ENCODE measurements at regions not wholly inside any gene's neighbourhood (a gene's known extent, or its start where the extent isn't known, plus 50 kb on each side); places are given as distances from the start of the nearest gene placed in this dataset.

- 13% methylated on average over 1 of the region's 1 CpG for WGBS
- DNase-seq (ENCODE audit: low spot score in 2 of 2): no peak
- H3K4me3 ChIP-seq: no peak overlapping the region
- no peak for TF ChIP-seq POLR2A (IDR thresholded peaks at IDR 0.05)
- no peak for TF ChIP-seq EP300 (IDR thresholded peaks at IDR 0.05)
- no peak for TF ChIP-seq POLR2AphosphoS5 (IDR thresholded peaks at IDR 0.05)
- TF ChIP-seq, protein P1, sequence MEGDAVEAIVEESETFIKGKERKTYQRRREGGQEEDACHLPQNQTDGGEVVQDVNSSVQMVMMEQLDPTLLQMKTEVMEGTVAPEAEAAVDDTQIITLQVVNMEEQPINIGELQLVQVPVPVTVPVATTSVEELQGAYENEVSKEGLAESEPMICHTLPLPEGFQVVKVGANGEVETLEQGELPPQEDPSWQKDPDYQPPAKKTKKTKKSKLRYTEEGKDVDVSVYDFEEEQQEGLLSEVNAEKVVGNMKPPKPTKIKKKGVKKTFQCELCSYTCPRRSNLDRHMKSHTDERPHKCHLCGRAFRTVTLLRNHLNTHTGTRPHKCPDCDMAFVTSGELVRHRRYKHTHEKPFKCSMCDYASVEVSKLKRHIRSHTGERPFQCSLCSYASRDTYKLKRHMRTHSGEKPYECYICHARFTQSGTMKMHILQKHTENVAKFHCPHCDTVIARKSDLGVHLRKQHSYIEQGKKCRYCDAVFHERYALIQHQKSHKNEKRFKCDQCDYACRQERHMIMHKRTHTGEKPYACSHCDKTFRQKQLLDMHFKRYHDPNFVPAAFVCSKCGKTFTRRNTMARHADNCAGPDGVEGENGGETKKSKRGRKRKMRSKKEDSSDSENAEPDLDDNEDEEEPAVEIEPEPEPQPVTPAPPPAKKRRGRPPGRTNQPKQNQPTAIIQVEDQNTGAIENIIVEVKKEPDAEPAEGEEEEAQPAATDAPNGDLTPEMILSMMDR (IDR thresholded peaks at IDR 0.05): no peak
- no peaks in the 10 kb centered on the region for H3K27me3 ChIP-seq
- H3K27ac ChIP-seq: no peak overlapping the region
- H3K36me3 ChIP-seq: no peaks in the 10 kb centered on the region
- H3K9me3 ChIP-seq: peaks cover under 1% of the 10 kb centered on the region
- no peaks in the 10 kb centered on the region for H3K4me1 ChIP-seq
Observed at GRCh38 chr1:118660769-118661168, 327.4 kb downstream of the TBX15 start.

DNA sequence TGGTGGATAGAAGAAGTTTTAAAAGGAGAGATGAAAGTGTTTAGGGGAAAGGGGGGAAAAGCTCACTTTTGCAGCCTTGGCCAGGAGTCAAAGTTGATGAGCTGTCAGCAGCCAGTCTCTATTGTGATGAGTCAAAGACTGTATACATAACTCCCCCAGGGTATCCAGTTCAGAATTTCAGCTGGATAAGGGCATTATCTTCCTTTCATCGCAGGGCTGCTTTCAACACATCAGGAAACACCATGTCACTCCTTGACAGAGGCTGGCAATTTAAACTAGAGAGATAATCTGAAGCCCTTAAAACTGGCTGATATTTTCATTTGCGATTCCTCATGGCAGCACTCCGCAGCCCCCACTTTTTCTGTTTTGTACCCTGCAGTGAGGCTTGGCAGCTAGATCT lies 328.5 kb downstream of the TBX15 start:
- whole genome bisulfite sequencing: 39% methylated on average over 3 of the region's 3 CpGs
- no peaks in the 10 kb centered on the region for H3K36me3 ChIP-seq
- no peak overlapping the region for H3K4me3 ChIP-seq
- no peaks in the 10 kb centered on the region for H3K27me3 ChIP-seq
- no peaks in the 10 kb centered on the region for H3K4me1 ChIP-seq
- no peak for DNase-seq (ENCODE audit: low spot score in 2 of 2)
- peaks cover 4% of the 10 kb centered on the region for H3K9me3 ChIP-seq
- TF ChIP-seq POLR2AphosphoS5 (IDR thresholded peaks at IDR 0.05): no peak
- TF ChIP-seq EP300 (IDR thresholded peaks at IDR 0.05): no peak
- no peak for TF ChIP-seq POLR2A (IDR thresholded peaks at IDR 0.05)
- TF ChIP-seq, protein P1 (IDR thresholded peaks at IDR 0.05): no peak
- no peak overlapping the region for H3K27ac ChIP-seq

DNA sequence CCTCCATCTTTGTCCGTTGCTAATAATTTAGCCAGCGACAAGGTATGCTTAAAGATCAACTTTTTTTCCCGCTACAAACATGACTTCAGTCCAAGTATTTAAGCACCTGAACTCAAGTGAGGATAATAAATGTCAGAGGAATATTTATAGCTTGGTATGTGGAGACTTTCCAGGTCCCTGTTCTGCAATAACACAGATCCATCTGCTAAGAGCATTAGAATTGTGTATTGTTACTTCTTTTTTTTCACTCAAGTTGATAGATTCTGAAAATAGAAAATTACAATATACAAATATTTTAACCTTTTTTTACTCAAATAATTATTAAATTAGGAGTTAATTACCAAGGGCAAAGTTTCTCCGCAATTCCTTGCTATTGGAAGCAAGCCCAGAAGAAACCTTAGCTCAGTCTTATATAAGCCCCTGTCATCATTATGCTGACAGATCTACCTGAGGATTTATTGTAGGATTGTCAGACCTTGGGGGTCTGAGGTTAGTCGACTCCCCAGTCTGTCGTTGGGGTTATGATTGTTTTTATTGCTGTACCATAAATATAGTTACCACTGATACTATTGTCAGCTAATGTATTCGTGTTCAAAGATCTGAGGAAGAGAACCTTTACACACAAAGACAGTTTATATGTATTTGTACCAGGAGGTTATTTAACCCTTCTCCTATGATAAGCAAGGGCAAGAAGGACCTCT lies 337.9 kb downstream of the TBX15 start:
- Histone ChIP-seq H3K4me1 (no peaks in the 10 kb centered on the region), H3K36me3 (no peaks in the 10 kb centered on the region), H3K27ac (no peak overlapping the region), H3K9me3 (no peaks in the 10 kb centered on the region), H3K4me3 (no peak overlapping the region), H3K27me3 (no peaks in the 10 kb centered on the region)
- TF ChIP-seq EP300 (IDR thresholded peaks at IDR 0.05) (no peak), POLR2AphosphoS5 (IDR thresholded peaks at IDR 0.05) (no peak), POLR2A (IDR thresholded peaks at IDR 0.05) (no peak)
- TF ChIP-seq, protein P1 (IDR thresholded peaks at IDR 0.05): no peak
- no peak for DNase-seq (ENCODE audit: low spot score in 2 of 2)
- 38% methylated on average over 7 of the region's 7 CpGs for WGBS

- Histone ChIP-seq H3K27ac (no peak overlapping the region), H3K4me1 (no peaks in the 10 kb centered on the region), H3K4me3 (no peak overlapping the region), H3K36me3 (no peaks in the 10 kb centered on the region), H3K27me3 (no peaks in the 10 kb centered on the region), H3K9me3 (no peaks in the 10 kb centered on the region)
- WGBS: 29% methylated on average over 4 of the region's 4 CpGs
- no peak for TF ChIP-seq POLR2A (IDR thresholded peaks at IDR 0.05)
- TF ChIP-seq POLR2AphosphoS5 (IDR thresholded peaks at IDR 0.05): no peak
- TF ChIP-seq, protein P1 (IDR thresholded peaks at IDR 0.05): no peak
- TF ChIP-seq EP300 (IDR thresholded peaks at IDR 0.05): no peak
- DNase-seq (ENCODE audit: low spot score in 2 of 2): no peak
Observed at GRCh38 chr1:118649369-118650106, 338.6 kb downstream of the TBX15 start.

GRCh38 chr1:118636004-118636403 lies 352.1 kb downstream of the TBX15 start:
- no peaks in the 10 kb centered on the region for H3K36me3 ChIP-seq
- TF ChIP-seq POLR2A (IDR thresholded peaks at IDR 0.05) (no peak), POLR2AphosphoS5 (IDR thresholded peaks at IDR 0.05) (no peak), EP300 (IDR thresholded peaks at IDR 0.05) (no peak)
- TF ChIP-seq, protein P1 (IDR thresholded peaks at IDR 0.05): no peak

More at GRCh38 chr1:118636004-118636403, 352.1 kb downstream of the TBX15 start:
- Histone ChIP-seq H3K4me3 (no peak overlapping the region), H3K4me1 (no peaks in the 10 kb centered on the region), H3K27me3 (no peaks in the 10 kb centered on the region), H3K9me3 (no peaks in the 10 kb centered on the region), H3K27ac (no peak overlapping the region)
- no peak for DNase-seq (ENCODE audit: low spot score in 2 of 2)
